ENCODE measurements at regions not wholly inside any gene's neighbourhood (a gene's known extent, or its start where the extent isn't known, plus 50 kb on each side); places are given as distances from the start of the nearest gene placed in this dataset.

DNA sequence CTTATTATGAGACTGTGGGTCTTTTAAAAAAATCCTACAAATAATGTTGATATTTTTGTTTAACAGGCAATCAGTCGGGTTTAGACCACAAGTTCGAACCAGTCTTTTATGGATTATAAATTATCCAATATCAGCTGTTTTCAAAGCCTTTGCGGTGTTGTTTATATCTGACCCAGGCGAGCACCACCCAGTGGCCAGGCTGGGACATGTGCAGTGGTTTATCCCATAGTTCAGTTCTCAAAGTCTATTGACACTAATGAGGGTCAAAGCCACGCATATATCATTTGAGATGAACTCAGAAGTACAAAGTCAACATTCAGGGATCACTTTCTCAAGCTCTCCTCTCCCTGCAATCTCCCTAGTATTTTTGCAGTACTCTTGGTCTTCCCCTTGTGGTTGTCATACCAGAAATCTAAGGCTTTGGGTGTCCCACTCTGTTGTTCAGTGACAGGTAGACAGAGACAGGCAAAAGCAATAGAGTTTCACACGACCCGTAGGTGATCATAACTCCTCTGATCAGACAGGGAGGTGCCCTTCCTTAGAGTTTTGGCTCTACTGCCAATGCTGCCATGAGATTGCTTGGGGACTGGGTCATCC lies 117.4 kb upstream of the POM121L12 start:
- TF ChIP-seq CTCF (IDR thresholded peaks at IDR 0.05), result no peak
- no peak for TF ChIP-seq POLR2AphosphoS5 (IDR thresholded peaks at IDR 0.05)
- TF ChIP-seq POLR2A (IDR thresholded peaks at IDR 0.05), result no peak
- TF ChIP-seq EP300 (IDR thresholded peaks at IDR 0.05), result no peak
